Astrocyte (in vitro differentiated cells and primary cell): ENCODE measurements at regions not wholly inside any gene's neighbourhood (a gene's known extent, or its start where the extent isn't known, plus 50 kb on each side); places are given as distances from the start of the nearest gene placed in this dataset.

Experiments used
- DNase-seq: peaks from one replicate; pipeline ENCODE4 v3.0.0-alpha.2; 2010; ENCODE audit warnings: low read depth
- FAIRE-seq: peaks from 2 replicates; lab custom pipeline; 2011; peaks lifted over from hg19 to GRCh38; lab: Jason Lieb, UNC
- H2AFZ ChIP-seq: 2 replicates; pipeline ENCODE4 v1.6.0; 2012; ENCODE audit warnings: low read depth, low read length, inconsistent platforms
- H3K27ac ChIP-seq: 2 replicates; pipeline ENCODE4 v1.5.1; 2011; ENCODE audit warnings: low read depth, low read length, inconsistent platforms
- H3K27me3 ChIP-seq: 2 replicates; pipeline ENCODE4 v1.6.0; 2011; ENCODE audit warnings: low read length, inconsistent platforms; ENCODE audit not compliant: insufficient read depth
- H3K36me3 ChIP-seq: 2 replicates; pipeline ENCODE4 v1.5.1; 2011; ENCODE audit warnings: low read length, inconsistent platforms; ENCODE audit not compliant: insufficient read depth
- H3K4me1 ChIP-seq: 2 replicates; pipeline ENCODE4 v1.5.1; 2011; ENCODE audit warnings: low read length, inconsistent platforms; ENCODE audit not compliant: insufficient read depth
- H3K4me2 ChIP-seq: 2 replicates; pipeline ENCODE4 v1.6.0; 2012; ENCODE audit warnings: low read length, inconsistent platforms
- H3K4me3 ChIP-seq: 2 replicates; pipeline ENCODE4 v1.5.1; 2011; ENCODE audit warnings: low read depth, mild to moderate bottlenecking, low read length, inconsistent platforms; ENCODE audit not compliant: insufficient read depth
- H3K79me2 ChIP-seq: 2 replicates; pipeline ENCODE4 v1.6.0; 2012; ENCODE audit warnings: mild to moderate bottlenecking, low read length, inconsistent platforms; ENCODE audit not compliant: insufficient read depth
- H3K9ac ChIP-seq: 2 replicates; pipeline ENCODE4 v1.6.0; 2012; ENCODE audit warnings: mild to moderate bottlenecking, low read length, inconsistent platforms
- H3K9me3 ChIP-seq: 2 replicates; pipeline ENCODE4 v1.5.1; 2012; ENCODE audit warnings: low read depth, mild to moderate bottlenecking, low read length, inconsistent platforms; ENCODE audit not compliant: insufficient read depth
- H4K20me1 ChIP-seq: 2 replicates; pipeline ENCODE4 v1.6.0; 2012; ENCODE audit warnings: low read length, inconsistent platforms; ENCODE audit not compliant: insufficient read depth
- H3K27ac Mint-ChIP-seq: one replicate; pipeline ENCODE4 v1.8.0; 2021; ENCODE audit warnings: mild to moderate bottlenecking, mixed read lengths; ENCODE audit not compliant: unreplicated experiment
- H3K27me3 Mint-ChIP-seq: one replicate; pipeline ENCODE4 v1.8.0; 2021; ENCODE audit warnings: low read depth, mixed read lengths; ENCODE audit not compliant: unreplicated experiment
- H3K36me3 Mint-ChIP-seq: one replicate; pipeline ENCODE4 v1.8.0; 2021; ENCODE audit warnings: low read depth, mixed read lengths; ENCODE audit not compliant: unreplicated experiment
- H3K4me1 Mint-ChIP-seq: one replicate; pipeline ENCODE4 v1.8.0; 2021; ENCODE audit warnings: low read depth, mixed read lengths; ENCODE audit not compliant: unreplicated experiment
- H3K4me3 Mint-ChIP-seq: one replicate; pipeline ENCODE4 v1.8.0; 2021; ENCODE audit warnings: mild to moderate bottlenecking, moderate library complexity, mixed read lengths; ENCODE audit not compliant: unreplicated experiment
- H3K9me3 Mint-ChIP-seq: one replicate; pipeline ENCODE4 v1.8.0; 2021; ENCODE audit warnings: mild to moderate bottlenecking, mixed read lengths; ENCODE audit not compliant: unreplicated experiment
- EZH2 ChIP-seq: IDR thresholded peaks from 2 replicates; pipeline ENCODE4 v1.6.1; 2012; ENCODE audit warnings: mild to moderate bottlenecking, low read length, inconsistent platforms; ENCODE audit not compliant: insufficient read depth
- TF ChIP-seq, protein P1 (sequence below): IDR thresholded peaks from 2 replicates; pipeline ENCODE4 v1.5.1; 2011; ENCODE audit warnings: low read depth, mild to moderate bottlenecking, inconsistent platforms, low read length, moderate library complexity; ENCODE audit not compliant: insufficient read depth

DNA sequence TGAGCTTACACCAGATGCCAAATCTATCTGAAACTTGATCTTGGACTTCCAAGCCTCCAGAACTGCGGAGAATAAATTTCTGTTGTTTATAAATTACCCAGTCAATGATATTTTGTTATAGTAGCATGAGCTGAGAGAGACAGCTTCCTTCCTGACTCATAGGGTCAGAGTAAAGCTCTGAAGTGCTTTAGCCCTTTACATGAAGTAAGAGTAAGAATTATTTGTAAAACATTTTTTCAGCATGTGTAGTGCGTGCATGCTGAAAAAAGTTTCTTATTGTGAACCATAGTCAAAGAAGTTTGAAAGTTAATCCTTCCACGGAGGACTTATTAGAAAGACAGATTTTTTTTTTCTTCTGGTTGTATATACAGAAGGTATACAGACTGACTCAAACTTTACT lies 172.4 kb downstream of the DMRT2 start:
- DNase-seq (peak; percentile 27), FAIRE-seq (peak; percentile 63)
- peaks cover 3% of the 10 kb centered on the region for H3K9me3 ChIP-seq
- H3K4me1 ChIP-seq = no peaks in the 10 kb centered on the region
- no peak overlapping the region for H3K27ac ChIP-seq
- H3K27me3 ChIP-seq = no peaks in the 10 kb centered on the region
- H3K27me3 Mint-ChIP-seq = no peaks in the 10 kb centered on the region
- H3K4me3 Mint-ChIP-seq = no peak overlapping the region
- no peaks in the 10 kb centered on the region for H3K36me3 ChIP-seq
- TF ChIP-seq, protein P1, sequence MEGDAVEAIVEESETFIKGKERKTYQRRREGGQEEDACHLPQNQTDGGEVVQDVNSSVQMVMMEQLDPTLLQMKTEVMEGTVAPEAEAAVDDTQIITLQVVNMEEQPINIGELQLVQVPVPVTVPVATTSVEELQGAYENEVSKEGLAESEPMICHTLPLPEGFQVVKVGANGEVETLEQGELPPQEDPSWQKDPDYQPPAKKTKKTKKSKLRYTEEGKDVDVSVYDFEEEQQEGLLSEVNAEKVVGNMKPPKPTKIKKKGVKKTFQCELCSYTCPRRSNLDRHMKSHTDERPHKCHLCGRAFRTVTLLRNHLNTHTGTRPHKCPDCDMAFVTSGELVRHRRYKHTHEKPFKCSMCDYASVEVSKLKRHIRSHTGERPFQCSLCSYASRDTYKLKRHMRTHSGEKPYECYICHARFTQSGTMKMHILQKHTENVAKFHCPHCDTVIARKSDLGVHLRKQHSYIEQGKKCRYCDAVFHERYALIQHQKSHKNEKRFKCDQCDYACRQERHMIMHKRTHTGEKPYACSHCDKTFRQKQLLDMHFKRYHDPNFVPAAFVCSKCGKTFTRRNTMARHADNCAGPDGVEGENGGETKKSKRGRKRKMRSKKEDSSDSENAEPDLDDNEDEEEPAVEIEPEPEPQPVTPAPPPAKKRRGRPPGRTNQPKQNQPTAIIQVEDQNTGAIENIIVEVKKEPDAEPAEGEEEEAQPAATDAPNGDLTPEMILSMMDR = no peak
- H3K4me3 ChIP-seq = no peak overlapping the region
- H3K9ac ChIP-seq = no peak overlapping the region
- H3K4me1 Mint-ChIP-seq = peaks cover 19% of the 10 kb centered on the region
- peak overlapping the region; percentile 10 for H3K27ac Mint-ChIP-seq
- no peak overlapping the region for H3K4me2 ChIP-seq
- H3K9me3 Mint-ChIP-seq = no peaks in the 10 kb centered on the region
- no peaks in the 10 kb centered on the region for H3K36me3 Mint-ChIP-seq
- no peaks in the 10 kb centered on the region for H4K20me1 ChIP-seq
- H2AFZ ChIP-seq = no peak overlapping the region
- H3K79me2 ChIP-seq = no peaks in the 10 kb centered on the region

DNA sequence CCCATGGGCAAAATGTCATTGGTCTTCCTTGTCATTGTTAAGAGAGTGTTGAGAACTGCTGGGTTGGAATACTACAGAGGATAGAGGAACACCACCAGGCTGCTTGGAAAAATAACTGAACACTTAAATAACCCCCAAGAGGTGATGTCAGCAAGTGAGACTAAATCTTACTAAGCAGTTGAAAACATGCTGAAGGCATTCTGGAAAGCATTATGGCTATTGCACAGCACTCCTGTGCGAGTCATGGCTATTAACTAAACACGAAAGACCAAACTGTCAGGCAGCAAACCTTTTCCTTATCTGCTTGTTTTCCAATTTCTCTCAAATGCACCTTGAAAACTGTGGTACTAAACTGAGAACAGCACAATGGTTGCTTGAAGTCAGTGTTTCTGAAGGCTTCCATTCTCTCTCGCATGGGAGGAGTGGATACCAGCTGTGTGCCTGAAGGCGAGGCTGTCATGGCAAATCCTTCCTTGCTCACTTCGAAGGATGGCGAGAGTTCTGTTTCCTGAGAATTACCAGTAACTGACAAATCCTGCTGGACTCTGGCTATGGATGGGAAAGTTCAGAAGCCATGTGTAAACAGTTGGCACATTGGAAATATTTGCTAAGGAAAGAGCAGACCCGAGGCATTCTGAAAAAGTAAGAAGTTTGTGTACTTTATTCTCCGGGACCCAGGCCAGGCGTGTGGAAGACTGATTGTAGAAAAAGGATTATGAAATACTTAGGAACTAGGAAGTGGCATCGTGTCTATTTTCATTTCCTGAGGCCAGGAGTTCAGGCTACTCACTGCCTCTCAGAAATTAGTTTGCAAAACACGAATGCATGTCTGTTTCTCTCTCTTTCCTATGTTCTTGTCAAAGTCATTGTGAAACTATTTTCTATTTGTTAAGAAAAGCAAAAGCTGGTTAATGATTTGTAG lies 182.1 kb downstream of the DMRT2 start:
- Histone ChIP-seq H2AFZ (no peak overlapping the region), H3K4me3 (no peak overlapping the region), H3K36me3 (no peaks in the 10 kb centered on the region), H4K20me1 (no peaks in the 10 kb centered on the region), H3K4me2 (peak overlapping the region; percentile 39), H3K4me1 (no peaks in the 10 kb centered on the region), H3K9me3 (no peaks in the 10 kb centered on the region), H3K27ac (no peak overlapping the region), H3K9ac (peak overlapping the region; percentile 1), H3K27me3 (no peaks in the 10 kb centered on the region), H3K79me2 (no peaks in the 10 kb centered on the region)
- TF ChIP-seq, protein P1 = no peak
- no peak for TF ChIP-seq EZH2
- H3K4me3 Mint-ChIP-seq = peak overlapping the region; percentile 24
- peak overlapping the region; percentile 92 for H3K27ac Mint-ChIP-seq
- peaks cover 15% of the 10 kb centered on the region for H3K4me1 Mint-ChIP-seq
- no peaks in the 10 kb centered on the region for H3K27me3 Mint-ChIP-seq
- peak; percentile 18 for DNase-seq
- FAIRE-seq = peak; percentile 62
- no peaks in the 10 kb centered on the region for H3K9me3 Mint-ChIP-seq
- no peaks in the 10 kb centered on the region for H3K36me3 Mint-ChIP-seq

DNA sequence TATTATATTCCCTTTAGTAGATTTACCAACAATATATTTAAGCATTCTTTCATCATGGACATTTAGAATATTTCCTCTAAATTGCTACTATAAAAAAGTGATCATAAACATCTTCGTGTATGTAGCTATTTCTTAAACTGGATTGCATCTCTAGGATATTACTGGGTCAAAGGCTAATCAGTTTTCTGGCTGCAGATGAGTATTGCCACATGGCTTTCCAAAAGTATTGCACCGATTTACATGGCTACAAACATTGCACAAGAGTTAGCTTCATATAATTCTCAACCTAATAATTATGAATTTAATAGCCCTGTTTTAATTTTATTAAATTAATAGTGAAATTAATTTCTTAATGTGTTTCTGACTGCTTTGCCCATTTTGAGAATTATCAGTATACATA lies 183.4 kb downstream of the DMRT2 start:
- Histone ChIP-seq H3K4me2 (no peak overlapping the region), H3K27ac (no peak overlapping the region), H3K4me3 (no peak overlapping the region), H2AFZ (no peak overlapping the region), H3K36me3 (no peaks in the 10 kb centered on the region), H3K4me1 (no peaks in the 10 kb centered on the region), H3K9ac (no peak overlapping the region), H4K20me1 (no peaks in the 10 kb centered on the region), H3K27me3 (no peaks in the 10 kb centered on the region), H3K9me3 (no peaks in the 10 kb centered on the region), H3K79me2 (no peaks in the 10 kb centered on the region)
- H3K4me3 Mint-ChIP-seq = no peak overlapping the region
- DNase-seq (no peak), FAIRE-seq (no peak)
- H3K4me1 Mint-ChIP-seq = peaks cover 15% of the 10 kb centered on the region
- H3K27me3 Mint-ChIP-seq = no peaks in the 10 kb centered on the region
- no peak overlapping the region for H3K27ac Mint-ChIP-seq
- no peaks in the 10 kb centered on the region for H3K36me3 Mint-ChIP-seq
- no peaks in the 10 kb centered on the region for H3K9me3 Mint-ChIP-seq
- TF ChIP-seq, protein P1 = no peak
- TF ChIP-seq EZH2 = no peak
